Smooth muscle cell (in vitro differentiated cells): ENCODE measurements at regions not wholly inside any gene's neighbourhood (a gene's known extent, or its start where the extent isn't known, plus 50 kb on each side); places are given as distances from the start of the nearest gene placed in this dataset.

Source experiments
- DNase-seq: peaks from one replicate; lab custom pipeline; 2025; ENCODE audit not compliant: unreplicated experiment; lab: John Stamatoyannopoulos, UW
- H2AFZ ChIP-seq: fragments of 200-600 bp; sonication (generic); 2 replicates; pipeline ENCODE4 v1.6.0; 2016; ENCODE audit warnings: antibody characterized with exemption, low read depth, mild to moderate bottlenecking
- H3F3A ChIP-seq: fragments of 200-600 bp; sonication (generic); 2 replicates; pipeline ENCODE4 v1.6.0; 2017; ENCODE audit warnings: antibody characterized with exemption, low read depth
- H3K27ac ChIP-seq: fragments of 200-600 bp; sonication (generic); 2 replicates; pipeline ENCODE4 v1.5.1; 2016; ENCODE audit warnings: low read depth, mild to moderate bottlenecking
- H3K27me3 ChIP-seq: fragments of 200-600 bp; sonication (generic); 2 replicates; pipeline ENCODE4 v1.6.1; 2016; ENCODE audit warnings: low read depth, mild to moderate bottlenecking
- H3K36me3 ChIP-seq: fragments of 200-600 bp; sonication (generic); 2 replicates; pipeline ENCODE4 v1.5.1; 2016; ENCODE audit warnings: low read depth
- H3K4me1 ChIP-seq: fragments of 200-600 bp; sonication (generic); 2 replicates; pipeline ENCODE4 v1.5.1; 2016; ENCODE audit warnings: low read depth
- H3K4me2 ChIP-seq: fragments of 200-600 bp; sonication (generic); 2 replicates; pipeline ENCODE4 v1.6.0; 2016; ENCODE audit warnings: mild to moderate bottlenecking
- H3K4me3 ChIP-seq: fragments of 200-600 bp; sonication (generic); 2 replicates; pipeline ENCODE4 v1.5.1; 2016; ENCODE audit warnings: mild to moderate bottlenecking
- H3K79me2 ChIP-seq: fragments of 200-600 bp; sonication (generic); 2 replicates; pipeline ENCODE4 v1.6.0; 2016; ENCODE audit warnings: low read depth, mild to moderate bottlenecking
- H3K9ac ChIP-seq: fragments of 200-600 bp; sonication (generic); 2 replicates; pipeline ENCODE4 v1.6.0; 2016; ENCODE audit warnings: low read depth
- H3K9me3 ChIP-seq: fragments of 200-600 bp; sonication (generic); replicated peaks from 2 replicates; pipeline ENCODE4 v1.5.1; 2016; ENCODE audit warnings: low read depth
- H4K20me1 ChIP-seq: fragments of 200-600 bp; sonication (generic); 2 replicates; pipeline ENCODE4 v1.6.0; 2016; ENCODE audit warnings: low read depth
- CTCF ChIP-seq: fragments of 200-600 bp; sonication (generic); IDR thresholded peaks from 2 replicates; pipeline ENCODE4 v1.5.1; 2017; ENCODE audit warnings: borderline replicate concordance, mild to moderate bottlenecking, antibody characterized with exemption; ENCODE audit not compliant: insufficient read depth, poor library complexity, severe bottlenecking
- WGBS: methylation state at CpG from one replicate; pipeline ENCODE4 v1.1.7; 2016; ENCODE audit warnings: low lambda C conversion rate; 5-methylcytosine and 5-hydroxymethylcytosine counted together

- no peaks in the 10 kb centered on the region for H4K20me1 ChIP-seq
- TF ChIP-seq CTCF = no peak
- WGBS = 75% methylated on average over 2 of the region's 2 CpGs
These were observed 497.6 kb downstream of the PRR32 start for GRCh38 chrX:127317159-127317558.

DNA sequence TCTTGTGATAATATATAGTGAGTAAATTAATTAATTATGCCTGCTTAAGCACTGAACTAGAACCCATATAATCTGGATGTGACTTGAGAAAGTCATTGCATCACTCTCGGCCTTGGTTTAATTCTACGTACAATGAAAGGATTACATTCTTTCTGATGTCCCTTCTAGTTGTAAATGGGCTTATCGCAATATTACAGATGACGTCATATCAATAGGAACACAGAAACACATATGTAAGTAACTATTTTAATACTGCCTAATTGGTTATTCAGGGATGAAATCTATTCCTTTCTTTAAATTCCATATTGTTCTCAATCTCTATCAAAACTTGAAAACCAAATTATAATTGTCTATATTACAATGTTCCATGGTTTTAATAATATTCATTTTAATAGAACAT, 504.6 kb downstream of the PRR32 start:
- no peak for TF ChIP-seq CTCF
- Histone ChIP-seq H4K20me1 (no peaks in the 10 kb centered on the region), H3K9ac (no peak overlapping the region), H3K36me3 (no peaks in the 10 kb centered on the region), H3K79me2 (no peaks in the 10 kb centered on the region), H3K4me2 (no peak overlapping the region), H3K9me3 (no peaks in the 10 kb centered on the region), H3K27me3 (no peaks in the 10 kb centered on the region), H3K4me1 (no peaks in the 10 kb centered on the region), H3K27ac (no peak overlapping the region), H3K4me3 (no peak overlapping the region), H3F3A (no peaks in the 10 kb centered on the region), H2AFZ (no peak overlapping the region)
- WGBS = 90% methylated on average over 4 of the region's 4 CpGs
- no peak for DNase-seq

More at GRCh38 chrX:127317159-127317558, 497.6 kb downstream of the PRR32 start:
- Histone ChIP-seq H3K4me1 (no peaks in the 10 kb centered on the region), H2AFZ (no peak overlapping the region), H3K27ac (no peak overlapping the region), H3K4me3 (no peak overlapping the region), H3F3A (no peaks in the 10 kb centered on the region), H3K79me2 (no peaks in the 10 kb centered on the region), H3K9ac (no peak overlapping the region), H3K36me3 (no peaks in the 10 kb centered on the region), H3K4me2 (no peak overlapping the region), H3K27me3 (no peaks in the 10 kb centered on the region), H3K9me3 (no peaks in the 10 kb centered on the region)
- no peak for DNase-seq
